T-helper 1 cell treated with Interleukin-12 subunit alpha and Interleukin-12 subunit beta and Interleukin-4 antibody, amounts not matched to agents 30 ng/mL and 1 ng/mL, for 36 hours (primary cell): ENCODE measurements at regions not wholly inside any gene's neighbourhood (a gene's known extent, or its start where the extent isn't known, plus 50 kb on each side); places are given as distances from the start of the nearest gene placed in this dataset.
"Not testable (repeated sequence)": the region's sequence is repeated elsewhere in the genome, so short reads cannot be mapped to it uniquely, and the experiment has no call there.

Experiments
- intact Hi-C: fragments of 100-400 bp; cut with micrococcal nuclease; formaldehyde crosslinking; loops from one replicate; pipeline ENCODE4 v1.15.1; 2024

GRCh38 chr7:136419740-136420139 lies 442.6 kb upstream of the MTPN start:
- intact Hi-C loops: loop anchor here (10.0 kb wide), 1 partner anchor 655 kb away; no protein-coding TSS in a partner anchor

- intact Hi-C loops: no loop called here
Observed at GRCh38 chr7:136412952-136413351, 435.8 kb upstream of the MTPN start.

DNA sequence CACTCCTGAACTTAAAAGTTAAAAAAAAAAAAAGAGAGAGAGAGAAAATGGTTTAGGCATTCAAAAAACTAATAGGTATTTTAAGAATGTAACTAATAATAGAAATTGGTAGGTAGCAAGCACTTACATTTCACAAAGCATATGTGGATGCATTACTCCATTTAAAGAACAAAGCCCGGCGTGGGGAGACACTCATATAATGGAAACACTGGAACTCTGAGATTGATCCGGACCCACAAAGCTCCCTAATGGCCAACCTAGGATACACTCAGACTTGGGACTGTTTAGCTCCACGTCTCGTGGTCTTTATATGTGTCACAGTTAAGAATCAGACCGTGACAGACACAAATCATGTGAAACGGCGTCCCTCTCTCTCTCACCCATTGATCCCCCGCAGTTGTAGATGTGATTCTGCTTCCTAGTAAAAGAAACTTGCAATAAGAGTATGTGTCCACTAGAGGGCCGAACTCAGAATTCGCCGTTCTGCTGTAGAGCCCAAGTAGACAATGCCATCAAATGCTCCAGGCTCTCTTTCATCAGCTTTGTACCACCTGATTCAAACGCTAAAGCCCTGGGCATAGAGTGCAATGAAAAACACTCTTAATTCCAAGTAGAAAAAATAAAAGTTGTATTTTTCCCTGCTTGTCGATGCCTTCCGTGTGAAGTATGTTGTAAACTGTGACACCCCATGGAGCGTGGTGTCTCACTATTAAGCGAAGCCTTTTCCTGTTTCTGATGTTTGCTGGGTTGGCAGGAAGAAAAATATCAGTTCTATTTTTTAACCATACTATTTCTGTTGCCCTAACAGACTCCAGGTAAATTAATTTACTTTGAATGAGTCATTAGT lies 429.0 kb upstream of the MTPN start:
- intact Hi-C loops: loop anchor here (1.0 kb wide), 1 partner anchor 605 kb away; no protein-coding TSS in a partner anchor

DNA sequence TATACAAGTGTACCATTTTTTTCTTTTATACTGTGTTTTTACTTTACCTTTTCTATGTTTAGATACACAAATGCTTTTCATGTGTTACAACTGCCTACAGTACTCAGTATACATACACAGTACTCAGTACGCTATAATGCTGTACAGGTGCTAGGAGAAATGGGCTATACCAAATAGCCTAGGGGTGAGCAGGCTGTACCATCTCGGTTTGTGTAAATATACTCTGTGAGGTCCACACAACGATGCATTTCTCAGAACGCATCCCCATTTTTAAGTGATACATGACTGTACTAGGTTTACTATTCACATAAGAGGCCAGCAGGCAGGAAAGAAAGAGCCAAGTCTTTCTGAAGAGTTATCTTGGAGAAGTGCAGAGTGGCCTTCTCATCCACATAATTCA lies 426.4 kb upstream of the MTPN start:
- intact Hi-C loops: no loop called here

DNA sequence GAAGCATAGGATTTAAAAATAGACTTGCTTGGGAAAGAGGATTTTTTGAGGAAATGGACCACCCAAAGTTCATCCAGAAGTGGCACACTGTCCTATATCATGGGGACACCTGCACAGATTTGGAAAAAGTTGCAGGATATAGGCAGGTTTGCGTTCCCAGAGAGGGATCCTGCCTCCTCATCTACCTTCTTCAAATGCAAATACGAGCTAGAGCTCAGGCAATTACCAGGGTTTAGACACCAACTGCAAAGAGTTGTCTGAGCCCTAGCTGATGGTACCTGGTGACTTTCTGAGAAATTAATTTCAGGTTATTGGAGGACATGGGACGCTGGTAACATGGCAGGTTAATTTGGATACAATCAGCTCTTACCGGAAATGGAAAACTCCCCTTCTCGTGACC lies 423.7 kb upstream of the MTPN start:
- intact Hi-C loops: no loop called here

GRCh38 chr7:136399385-136399784 lies 422.2 kb upstream of the MTPN start:
- intact Hi-C loops: loop anchor here (5.0 kb wide), 1 partner anchor 52 kb away; no protein-coding TSS in a partner anchor

DNA sequence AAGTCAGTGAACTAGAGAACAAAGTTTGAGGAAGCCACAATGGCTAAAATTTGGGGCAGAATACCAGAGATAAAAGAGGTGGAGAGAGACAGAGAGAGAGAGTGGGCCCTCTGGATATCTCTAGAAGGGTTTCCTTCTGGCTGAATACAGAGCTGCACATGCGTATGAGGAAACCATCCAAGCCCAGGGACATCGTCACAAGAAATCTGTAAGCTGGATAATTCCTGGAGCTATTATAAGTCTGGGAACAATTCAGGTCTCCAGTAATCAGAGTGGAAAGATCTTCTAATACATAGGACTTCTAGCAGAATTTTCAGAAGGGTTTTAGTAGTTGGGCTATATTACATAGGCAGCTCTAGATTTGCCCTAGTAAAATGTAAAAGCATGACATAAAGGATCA lies 415.7 kb upstream of the MTPN start:
- intact Hi-C loops: no loop called here

- intact Hi-C loops: no loop called here
Observed at GRCh38 chr7:136391371-136391770, 414.2 kb upstream of the MTPN start.

DNA sequence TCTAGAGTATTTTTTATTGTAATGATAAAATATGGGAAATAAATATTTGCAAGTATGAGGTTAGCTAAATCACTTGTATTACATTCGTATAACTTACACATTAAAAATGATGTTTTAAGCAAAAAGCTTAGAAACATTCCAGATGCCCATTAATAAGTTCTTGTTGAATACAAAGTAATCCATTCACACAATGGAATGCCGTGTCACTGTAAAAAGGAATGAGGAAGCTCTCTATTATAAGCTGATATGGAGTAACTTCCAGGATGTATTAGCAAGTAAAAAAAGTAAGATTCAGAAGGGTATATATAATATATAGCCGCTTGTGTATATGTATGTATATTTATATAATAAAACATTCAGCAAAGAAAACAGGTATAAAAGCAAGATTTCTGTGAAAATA lies 412.8 kb upstream of the MTPN start:
- intact Hi-C loops: no loop called here

GRCh38 chr7:136386876-136387275 lies 409.7 kb upstream of the MTPN start:
- intact Hi-C loops: no loop called here

- intact Hi-C loops: not testable (repeated sequence)
Observed at GRCh38 chr7:136371409-136371808, 394.2 kb upstream of the MTPN start.

DNA sequence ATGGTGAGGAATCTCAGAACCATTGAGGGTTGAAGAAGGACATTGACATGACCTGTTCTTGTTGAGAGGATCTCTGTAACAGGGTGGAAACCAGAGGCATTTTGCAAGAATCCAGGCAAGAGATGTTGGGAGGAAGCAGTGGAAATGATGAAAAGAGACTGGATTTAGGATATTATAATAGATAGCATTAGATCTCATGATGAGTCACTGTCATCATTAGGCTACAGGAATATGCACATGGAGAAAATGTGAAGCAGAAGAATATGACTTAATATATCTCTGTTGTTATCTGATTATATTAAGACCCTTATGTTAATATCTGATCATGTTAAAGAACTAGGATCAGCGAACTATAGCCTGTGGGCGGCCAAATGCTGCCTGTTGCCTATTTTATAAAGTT lies 393.0 kb upstream of the MTPN start:
- intact Hi-C loops: no loop called here

GRCh38 chr7:136369225-136369624 lies 392.1 kb upstream of the MTPN start:
- intact Hi-C loops: no loop called here

DNA sequence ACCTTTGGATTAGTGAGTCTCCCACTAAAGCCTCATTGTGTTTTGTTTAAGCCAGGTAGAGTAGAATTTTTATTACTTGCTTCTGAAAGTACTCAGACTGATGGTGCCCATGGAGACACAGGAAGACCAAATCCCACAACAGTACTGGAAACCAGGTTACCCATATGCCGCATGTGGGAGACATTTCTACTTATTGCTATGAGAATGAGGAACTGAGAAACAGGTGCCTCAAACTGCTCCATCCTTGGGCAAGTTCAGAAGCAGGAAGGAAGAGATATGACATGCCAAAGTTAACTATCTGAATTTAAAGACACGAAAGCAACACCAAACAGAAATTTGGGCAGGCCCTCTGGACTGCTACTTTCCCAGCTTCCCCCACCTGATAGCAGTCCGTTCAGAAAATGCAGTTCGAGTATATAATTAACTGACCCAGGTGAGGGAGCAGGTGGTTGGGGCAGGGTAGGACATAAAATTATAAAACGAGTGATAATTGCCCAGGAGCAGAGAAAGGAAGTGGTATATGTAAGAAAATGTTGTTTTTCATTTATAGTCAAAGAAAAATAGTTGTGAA lies 382.3 kb upstream of the MTPN start:
- intact Hi-C loops: no loop called here

GRCh38 chr7:136353287-136353686 lies 376.1 kb upstream of the MTPN start:
- intact Hi-C loops: no loop called here

DNA sequence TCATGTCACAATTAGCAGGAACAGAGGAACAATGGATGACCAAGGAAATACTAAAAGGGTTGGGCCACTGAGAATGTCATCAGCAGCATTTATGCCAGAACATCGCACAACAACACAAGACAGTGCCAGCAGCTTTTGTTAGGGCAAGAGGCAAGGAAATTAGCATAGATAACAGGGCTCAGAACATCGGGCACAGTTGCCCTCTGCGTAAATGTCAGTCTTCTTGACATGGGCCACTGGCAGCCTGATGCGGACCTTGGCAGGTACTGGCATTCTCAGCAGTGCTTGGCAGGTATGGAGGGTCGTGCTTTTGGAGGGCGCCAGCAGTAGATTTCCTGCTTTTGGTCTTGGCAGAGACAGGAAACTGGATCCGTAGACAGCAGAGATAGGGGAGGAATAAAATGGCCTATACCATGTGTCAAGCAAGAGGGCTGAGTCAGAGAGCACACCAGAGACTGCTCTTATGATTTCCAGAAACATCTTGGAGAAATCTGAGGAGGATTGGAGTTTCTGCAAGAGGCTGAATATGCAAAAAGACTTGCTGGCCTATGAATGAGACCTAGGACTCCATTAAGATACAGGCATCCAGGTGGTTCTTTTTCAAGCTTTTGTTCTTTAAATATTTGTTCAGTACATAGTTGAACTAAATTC lies 371.5 kb upstream of the MTPN start:
- intact Hi-C loops: loop anchor here (5.0 kb wide), 1 partner anchor 49 kb away; no protein-coding TSS in a partner anchor

- intact Hi-C loops: loop anchor here (5.0 kb wide), 1 partner anchor 49 kb away; no protein-coding TSS in a partner anchor
Observed at GRCh38 chr7:136348142-136348541, 371.0 kb upstream of the MTPN start.

- intact Hi-C loops: loop anchor here (5.0 kb wide), 1 partner anchor 50 kb away; no protein-coding TSS in a partner anchor
Observed at GRCh38 chr7:136347488-136347887, 370.3 kb upstream of the MTPN start.

GRCh38 chr7:136342251-136342650 lies 365.1 kb upstream of the MTPN start:
- intact Hi-C loops: no loop called here

DNA sequence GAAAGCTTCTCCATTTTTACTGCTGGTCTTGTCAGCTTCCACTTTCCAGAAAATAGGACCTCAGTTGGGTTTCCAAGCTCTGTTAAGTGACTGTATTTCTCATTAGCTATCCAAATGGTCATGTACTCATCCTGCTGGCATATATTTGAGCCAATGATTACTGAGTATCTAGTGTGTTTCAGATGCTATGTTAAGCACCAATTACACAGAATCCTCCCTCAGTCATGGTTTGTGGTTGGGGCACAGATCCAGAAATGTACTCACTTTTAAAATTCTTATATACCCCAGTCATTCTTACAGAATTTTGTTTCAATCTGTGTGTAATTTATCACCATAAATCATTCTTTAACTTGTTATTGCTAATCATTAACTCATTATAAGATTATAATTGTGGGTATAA lies 362.3 kb upstream of the MTPN start:
- intact Hi-C loops: no loop called here

DNA sequence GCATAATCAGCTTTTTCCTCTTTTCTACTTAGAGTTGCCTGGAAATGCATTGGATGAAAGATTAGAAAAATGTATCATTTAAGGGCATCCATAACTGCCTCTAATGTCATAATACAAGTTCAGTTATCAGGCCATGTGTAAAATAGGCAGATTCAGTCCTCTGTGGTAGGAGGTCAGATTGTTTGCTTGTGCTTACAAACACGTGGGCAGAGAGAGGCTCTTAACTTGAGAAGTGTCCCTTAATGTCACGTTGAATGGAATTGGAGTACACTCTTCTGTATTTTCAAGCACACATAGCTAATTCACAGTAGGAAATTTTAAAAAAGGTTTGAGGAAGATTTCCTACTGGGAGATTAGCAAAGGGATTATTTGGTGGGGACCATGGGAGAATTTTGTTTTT lies 359.8 kb upstream of the MTPN start:
- intact Hi-C loops: no loop called here

GRCh38 chr7:136333636-136334035 lies 356.5 kb upstream of the MTPN start:
- intact Hi-C loops: no loop called here
